Epithelial cell of esophagus (primary cell): ENCODE measurements at regions not wholly inside any gene's neighbourhood (a gene's known extent, or its start where the extent isn't known, plus 50 kb on each side); places are given as distances from the start of the nearest gene placed in this dataset.
A peak's percentile ranks its signal among the peaks of the same experiment; 100 is the strongest.

Experiments
- DNase-seq: peaks from one replicate; pipeline ENCODE4 v3.0.0; 2010; ENCODE audit warnings: low read depth
- H3K4me3 ChIP-seq: 2 replicates; pipeline ENCODE4 v1.5.1; 2011; ENCODE audit warnings: mild to moderate bottlenecking, low read length, control low read depth
- CTCF ChIP-seq: IDR thresholded peaks from 2 replicates; pipeline ENCODE4 v1.5.1; 2011; ENCODE audit warnings: low read depth, mild to moderate bottlenecking, low read length, control low read depth, inconsistent platforms; ENCODE audit not compliant: insufficient read depth; ENCODE audit errors: missing control alignments

GRCh38 chr14:40003773-40004172 is 571.5 kb upstream of the FBXO33 start:
- no peak for DNase-seq
- TF ChIP-seq CTCF, result no peak
- H3K4me3 ChIP-seq, result no peak overlapping the region

- no peak overlapping the region for H3K4me3 ChIP-seq
- no peak for TF ChIP-seq CTCF
- DNase-seq, result no peak
These were observed 566.6 kb upstream of the FBXO33 start for GRCh38 chr14:39998854-39999253.

GRCh38 chr14:39998114-39998513 is 565.9 kb upstream of the FBXO33 start:
- no peak for TF ChIP-seq CTCF
- H3K4me3 ChIP-seq, result no peak overlapping the region
- no peak for DNase-seq

- no peak overlapping the region for H3K4me3 ChIP-seq
- no peak for DNase-seq
- TF ChIP-seq CTCF, result no peak
These were observed 558.8 kb upstream of the FBXO33 start for GRCh38 chr14:39991041-39991440.

GRCh38 chr14:39988939-39989338 is 556.7 kb upstream of the FBXO33 start:
- TF ChIP-seq CTCF, result peak; percentile 48
- peak; percentile 62 for DNase-seq
- H3K4me3 ChIP-seq, result no peak overlapping the region

- no peak for DNase-seq
- no peak overlapping the region for H3K4me3 ChIP-seq
- no peak for TF ChIP-seq CTCF
These were observed 552.1 kb upstream of the FBXO33 start for GRCh38 chr14:39984323-39984722.

- no peak overlapping the region for H3K4me3 ChIP-seq
- DNase-seq, result no peak
- no peak for TF ChIP-seq CTCF
These were observed 545.0 kb upstream of the FBXO33 start for GRCh38 chr14:39977198-39977597.
